Ovary (tissue), 3 donors: ENCODE measurements at regions not wholly inside any gene's neighbourhood (a gene's known extent, or its start where the extent isn't known, plus 50 kb on each side); places are given as distances from the start of the nearest gene placed in this dataset.

Source experiments
- EP300 ChIP-seq: sonication (generic); formaldehyde crosslinking; IDR thresholded peaks from one replicate; pipeline ENCODE4 v1.6.1; 2017; ENCODE audit warnings: antibody characterized with exemption
- POLR2A ChIP-seq: fragments of 450-650 bp; IDR thresholded peaks from one replicate; pipeline ENCODE4 v1.6.1; 2017; ENCODE audit warnings: antibody characterized with exemption, mild to moderate bottlenecking, moderate library complexity
- TF ChIP-seq, protein P1 (sequence below), 3 donors: fragments of 450-650 bp in 2 of 3; fragments of 200-600 bp in 1 of 3; IDR thresholded peaks; one replicate each; pipeline versions ENCODE4 v1.5.1 to v1.8.0; 2016 to 2022; ENCODE audit warnings: antibody characterized with exemption in 3 of 3, mild to moderate bottlenecking in 1 of 3
- donor health status: DM: no; HTN: no; CAD: no.

DNA sequence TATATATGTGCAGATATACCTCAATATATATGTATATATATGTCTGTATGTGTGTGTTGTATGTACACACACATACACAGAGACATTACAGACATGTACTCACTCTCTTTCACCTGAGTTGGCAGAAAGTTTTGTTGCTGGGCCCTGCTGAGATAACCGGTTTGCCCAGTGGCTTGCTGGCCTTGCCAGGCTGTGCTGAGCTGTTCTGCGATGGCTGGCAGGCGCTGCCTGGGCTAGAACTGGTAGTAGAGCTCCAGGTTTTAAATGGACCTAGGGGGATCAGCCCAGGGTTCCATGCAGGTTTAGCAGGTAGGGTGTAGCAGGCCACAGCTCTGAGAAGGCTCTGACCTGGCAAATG lies 394.3 kb downstream of the GADD45G start:
- TF ChIP-seq, protein P1, sequence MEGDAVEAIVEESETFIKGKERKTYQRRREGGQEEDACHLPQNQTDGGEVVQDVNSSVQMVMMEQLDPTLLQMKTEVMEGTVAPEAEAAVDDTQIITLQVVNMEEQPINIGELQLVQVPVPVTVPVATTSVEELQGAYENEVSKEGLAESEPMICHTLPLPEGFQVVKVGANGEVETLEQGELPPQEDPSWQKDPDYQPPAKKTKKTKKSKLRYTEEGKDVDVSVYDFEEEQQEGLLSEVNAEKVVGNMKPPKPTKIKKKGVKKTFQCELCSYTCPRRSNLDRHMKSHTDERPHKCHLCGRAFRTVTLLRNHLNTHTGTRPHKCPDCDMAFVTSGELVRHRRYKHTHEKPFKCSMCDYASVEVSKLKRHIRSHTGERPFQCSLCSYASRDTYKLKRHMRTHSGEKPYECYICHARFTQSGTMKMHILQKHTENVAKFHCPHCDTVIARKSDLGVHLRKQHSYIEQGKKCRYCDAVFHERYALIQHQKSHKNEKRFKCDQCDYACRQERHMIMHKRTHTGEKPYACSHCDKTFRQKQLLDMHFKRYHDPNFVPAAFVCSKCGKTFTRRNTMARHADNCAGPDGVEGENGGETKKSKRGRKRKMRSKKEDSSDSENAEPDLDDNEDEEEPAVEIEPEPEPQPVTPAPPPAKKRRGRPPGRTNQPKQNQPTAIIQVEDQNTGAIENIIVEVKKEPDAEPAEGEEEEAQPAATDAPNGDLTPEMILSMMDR (IDR thresholded peaks at IDR 0.05): no peak
- TF ChIP-seq POLR2A (no peak), EP300 (no peak)
